ENCODE measurements at regions not wholly inside any gene's neighbourhood (a gene's known extent, or its start where the extent isn't known, plus 50 kb on each side); places are given as distances from the start of the nearest gene placed in this dataset.

DNA sequence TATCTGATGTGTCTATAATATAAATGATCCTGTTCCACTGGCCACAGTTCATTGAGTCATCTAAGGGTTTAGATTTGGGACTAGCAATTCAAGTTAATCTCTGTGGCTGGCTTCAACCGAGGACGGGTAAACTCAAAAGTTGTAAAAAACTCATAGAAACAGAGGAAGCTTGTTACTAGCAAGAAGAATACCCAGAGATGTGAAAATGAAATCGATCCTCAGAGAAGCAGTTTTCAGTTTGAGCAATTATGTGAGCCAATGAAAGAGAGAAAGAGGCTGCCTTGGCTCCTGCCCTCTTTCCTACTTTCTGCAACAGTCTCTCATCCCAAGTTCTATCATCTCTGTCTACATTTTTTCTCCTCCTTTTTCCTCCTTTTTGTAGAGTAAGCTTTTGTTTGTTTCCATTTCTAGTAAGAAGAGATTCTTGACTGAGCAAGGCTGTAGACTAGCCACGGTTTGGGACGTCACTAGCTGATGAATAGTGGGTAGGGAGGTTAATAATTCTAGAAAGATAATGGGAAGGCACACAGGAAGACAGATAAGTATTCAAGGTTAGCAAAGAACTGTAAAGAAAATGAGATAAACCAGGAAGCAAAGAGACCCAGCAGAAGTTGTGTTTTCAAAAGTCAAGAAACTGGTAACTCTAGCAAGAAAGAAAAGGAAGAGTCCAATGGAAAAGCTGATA is 298.9 kb upstream of the NR2F2 start:
- Histone ChIP-seq H3K27me3 (ENCODE audit: control insufficient read depth, extremely low read depth, insufficient read depth, low read length) (no peaks in the 10 kb centered on the region), H3K36me3 (ENCODE audit: control insufficient read depth in 2 of 2, extremely low read depth in 1 of 2, insufficient read depth in 2 of 2, low read length in 2 of 2) (no peaks in the 10 kb centered on the region), H3K4me3 (ENCODE audit: control insufficient read depth in 2 of 3, extremely low read depth in 1 of 3, insufficient read depth in 2 of 3, low read depth in 1 of 3, low read length in 3 of 3) (no peak overlapping the region), H3K4me1 (ENCODE audit: control insufficient read depth, extremely low read depth, insufficient read depth, low read length) (no peaks in the 10 kb centered on the region), H3K79me2 (ENCODE audit: control insufficient read depth, insufficient read depth, low read length) (no peaks in the 10 kb centered on the region), H2AFZ (ENCODE audit: control insufficient read depth, low read length) (no peak overlapping the region), H3K27ac (ENCODE audit: control insufficient read depth, insufficient read depth, low read length) (no peak overlapping the region), H3K9me1 (ENCODE audit: control insufficient read depth, extremely low read depth, insufficient read depth, low read length) (no peaks in the 10 kb centered on the region), H3K9me3 (ENCODE audit: control insufficient read depth, low read depth, low read length) (no peaks in the 10 kb centered on the region), H4K20me1 (ENCODE audit: control insufficient read depth, extremely low read depth, insufficient read depth, low read length) (no peaks in the 10 kb centered on the region), H3K9ac (ENCODE audit: control insufficient read depth, extremely low read depth, insufficient read depth, low read length) (no peak overlapping the region), H3K4me2 (ENCODE audit: control insufficient read depth, extremely low read depth, insufficient read depth, low read depth, low read length) (no peak overlapping the region)
- no peak for FAIRE-seq
- TF ChIP-seq EZH2 (IDR thresholded peaks at IDR 0.05; ENCODE audit: low read length), result no peak
- TF ChIP-seq, protein P1, sequence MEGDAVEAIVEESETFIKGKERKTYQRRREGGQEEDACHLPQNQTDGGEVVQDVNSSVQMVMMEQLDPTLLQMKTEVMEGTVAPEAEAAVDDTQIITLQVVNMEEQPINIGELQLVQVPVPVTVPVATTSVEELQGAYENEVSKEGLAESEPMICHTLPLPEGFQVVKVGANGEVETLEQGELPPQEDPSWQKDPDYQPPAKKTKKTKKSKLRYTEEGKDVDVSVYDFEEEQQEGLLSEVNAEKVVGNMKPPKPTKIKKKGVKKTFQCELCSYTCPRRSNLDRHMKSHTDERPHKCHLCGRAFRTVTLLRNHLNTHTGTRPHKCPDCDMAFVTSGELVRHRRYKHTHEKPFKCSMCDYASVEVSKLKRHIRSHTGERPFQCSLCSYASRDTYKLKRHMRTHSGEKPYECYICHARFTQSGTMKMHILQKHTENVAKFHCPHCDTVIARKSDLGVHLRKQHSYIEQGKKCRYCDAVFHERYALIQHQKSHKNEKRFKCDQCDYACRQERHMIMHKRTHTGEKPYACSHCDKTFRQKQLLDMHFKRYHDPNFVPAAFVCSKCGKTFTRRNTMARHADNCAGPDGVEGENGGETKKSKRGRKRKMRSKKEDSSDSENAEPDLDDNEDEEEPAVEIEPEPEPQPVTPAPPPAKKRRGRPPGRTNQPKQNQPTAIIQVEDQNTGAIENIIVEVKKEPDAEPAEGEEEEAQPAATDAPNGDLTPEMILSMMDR (optimal IDR thresholded peaks at IDR 0.05 in 1 of 3, IDR thresholded peaks at IDR 0.05 in 1 of 3, conservative IDR thresholded peaks at IDR 0.05 in 1 of 3; ENCODE audit: extremely low read depth in 1 of 3, insufficient read depth in 2 of 3, low read length in 3 of 3), result no peak
- dilution Hi-C loops (cut with MboI; ENCODE audit: extremely low pct_ligation_motif_present, low sequenced_read_pairs), result no loop called here
- no peak for DNase-seq (ENCODE audit: low read depth, low spot score)

DNA sequence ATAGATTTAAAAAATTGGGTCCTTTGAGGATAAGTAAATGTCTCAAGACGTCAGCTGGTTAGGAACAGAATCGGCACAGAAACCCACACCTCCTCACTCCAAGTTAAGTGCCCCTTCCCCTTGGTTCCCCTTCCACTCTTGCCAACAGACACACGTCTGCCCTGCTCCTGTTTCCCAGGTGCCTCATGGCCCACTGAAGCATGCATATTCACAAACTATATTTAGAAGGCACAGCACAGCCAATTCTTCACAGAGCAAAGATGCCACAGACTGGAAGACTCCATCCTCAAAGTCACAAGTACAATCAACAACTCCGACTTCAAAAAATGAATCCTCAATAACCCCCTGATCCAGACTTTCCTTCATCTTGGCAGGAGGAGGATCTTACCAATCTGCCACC is 295.4 kb upstream of the NR2F2 start:
- no peaks in the 10 kb centered on the region for H3K4me1 ChIP-seq (ENCODE audit: control insufficient read depth, extremely low read depth, insufficient read depth, low read length)
- no peak for TF ChIP-seq EZH2 (IDR thresholded peaks at IDR 0.05; ENCODE audit: low read length)
- H3K4me2 ChIP-seq (ENCODE audit: control insufficient read depth, extremely low read depth, insufficient read depth, low read depth, low read length), result no peak overlapping the region
- H2AFZ ChIP-seq (ENCODE audit: control insufficient read depth, low read length), result no peak overlapping the region
- no peaks in the 10 kb centered on the region for H3K36me3 ChIP-seq (ENCODE audit: control insufficient read depth in 2 of 2, extremely low read depth in 1 of 2, insufficient read depth in 2 of 2, low read length in 2 of 2)
- H3K27ac ChIP-seq (ENCODE audit: control insufficient read depth, insufficient read depth, low read length), result no peak overlapping the region
- FAIRE-seq (no peak), DNase-seq (ENCODE audit: low read depth, low spot score) (no peak)
- H3K9me3 ChIP-seq (ENCODE audit: control insufficient read depth, low read depth, low read length), result no peaks in the 10 kb centered on the region
- H3K4me3 ChIP-seq (ENCODE audit: control insufficient read depth in 2 of 3, extremely low read depth in 1 of 3, insufficient read depth in 2 of 3, low read depth in 1 of 3, low read length in 3 of 3), result no peak overlapping the region
- no peaks in the 10 kb centered on the region for H4K20me1 ChIP-seq (ENCODE audit: control insufficient read depth, extremely low read depth, insufficient read depth, low read length)
- no peaks in the 10 kb centered on the region for H3K9me1 ChIP-seq (ENCODE audit: control insufficient read depth, extremely low read depth, insufficient read depth, low read length)
- dilution Hi-C loops (cut with MboI; ENCODE audit: extremely low pct_ligation_motif_present, low sequenced_read_pairs), result no loop called here
- H3K27me3 ChIP-seq (ENCODE audit: control insufficient read depth, extremely low read depth, insufficient read depth, low read length), result no peaks in the 10 kb centered on the region
- H3K9ac ChIP-seq (ENCODE audit: control insufficient read depth, extremely low read depth, insufficient read depth, low read length), result no peak overlapping the region
- no peaks in the 10 kb centered on the region for H3K79me2 ChIP-seq (ENCODE audit: control insufficient read depth, insufficient read depth, low read length)

DNA sequence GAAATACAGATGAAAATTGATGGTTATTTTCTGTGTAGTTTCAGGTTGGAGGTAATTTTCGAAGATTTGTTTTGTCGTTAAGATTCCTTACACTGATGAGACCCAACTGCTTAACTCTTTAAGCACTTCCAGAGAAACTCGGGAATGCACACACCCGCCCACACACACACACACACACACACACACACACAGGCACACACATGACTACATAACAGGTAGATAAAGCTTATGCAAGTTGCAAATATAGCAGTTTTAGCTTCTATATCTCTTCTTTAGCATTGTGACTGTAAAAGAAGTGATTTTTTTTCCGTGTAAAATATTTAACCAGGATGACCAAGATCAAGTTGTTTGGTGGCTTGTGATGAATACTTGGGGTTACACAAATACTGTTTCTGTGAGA is 294.9 kb upstream of the NR2F2 start:
- no peaks in the 10 kb centered on the region for H3K79me2 ChIP-seq (ENCODE audit: control insufficient read depth, insufficient read depth, low read length)
- no peak overlapping the region for H3K9ac ChIP-seq (ENCODE audit: control insufficient read depth, extremely low read depth, insufficient read depth, low read length)
- TF ChIP-seq, protein P1 (optimal IDR thresholded peaks at IDR 0.05 in 1 of 3, IDR thresholded peaks at IDR 0.05 in 1 of 3, conservative IDR thresholded peaks at IDR 0.05 in 1 of 3; ENCODE audit: extremely low read depth in 1 of 3, insufficient read depth in 2 of 3, low read length in 3 of 3), result no peak
- no peak for TF ChIP-seq EZH2 (IDR thresholded peaks at IDR 0.05; ENCODE audit: low read length)
- dilution Hi-C loops (cut with MboI; ENCODE audit: extremely low pct_ligation_motif_present, low sequenced_read_pairs), result no loop called here
- no peak overlapping the region for H2AFZ ChIP-seq (ENCODE audit: control insufficient read depth, low read length)
- no peak overlapping the region for H3K4me2 ChIP-seq (ENCODE audit: control insufficient read depth, extremely low read depth, insufficient read depth, low read depth, low read length)
- no peaks in the 10 kb centered on the region for H4K20me1 ChIP-seq (ENCODE audit: control insufficient read depth, extremely low read depth, insufficient read depth, low read length)
- no peak overlapping the region for H3K27ac ChIP-seq (ENCODE audit: control insufficient read depth, insufficient read depth, low read length)
- FAIRE-seq (no peak), DNase-seq (ENCODE audit: low read depth, low spot score) (no peak)
- H3K4me1 ChIP-seq (ENCODE audit: control insufficient read depth, extremely low read depth, insufficient read depth, low read length), result no peaks in the 10 kb centered on the region
- H3K9me1 ChIP-seq (ENCODE audit: control insufficient read depth, extremely low read depth, insufficient read depth, low read length), result no peaks in the 10 kb centered on the region
- no peaks in the 10 kb centered on the region for H3K36me3 ChIP-seq (ENCODE audit: control insufficient read depth in 2 of 2, extremely low read depth in 1 of 2, insufficient read depth in 2 of 2, low read length in 2 of 2)
- no peaks in the 10 kb centered on the region for H3K9me3 ChIP-seq (ENCODE audit: control insufficient read depth, low read depth, low read length)
- no peak overlapping the region for H3K4me3 ChIP-seq (ENCODE audit: control insufficient read depth in 2 of 3, extremely low read depth in 1 of 3, insufficient read depth in 2 of 3, low read depth in 1 of 3, low read length in 3 of 3)
- H3K27me3 ChIP-seq (ENCODE audit: control insufficient read depth, extremely low read depth, insufficient read depth, low read length), result no peaks in the 10 kb centered on the region

Data from keratinocyte (primary cell).